ENCODE measurements at regions not wholly inside any gene's neighbourhood (a gene's known extent, or its start where the extent isn't known, plus 50 kb on each side); places are given as distances from the start of the nearest gene placed in this dataset.

GRCh38 chr11:119880873-119881272 is 151.9 kb upstream of the NECTIN1 start:
- TF ChIP-seq CTCF (IDR thresholded peaks at IDR 0.05; ENCODE audit: low read depth, low read length, poor library complexity, severe bottlenecking) (no peak), EZH2phosphoT487 (IDR thresholded peaks at IDR 0.05; ENCODE audit: borderline replicate concordance, low read length) (no peak)
